ENCODE measurements at regions not wholly inside any gene's neighbourhood (a gene's known extent, or its start where the extent isn't known, plus 50 kb on each side); places are given as distances from the start of the nearest gene placed in this dataset.

DNA sequence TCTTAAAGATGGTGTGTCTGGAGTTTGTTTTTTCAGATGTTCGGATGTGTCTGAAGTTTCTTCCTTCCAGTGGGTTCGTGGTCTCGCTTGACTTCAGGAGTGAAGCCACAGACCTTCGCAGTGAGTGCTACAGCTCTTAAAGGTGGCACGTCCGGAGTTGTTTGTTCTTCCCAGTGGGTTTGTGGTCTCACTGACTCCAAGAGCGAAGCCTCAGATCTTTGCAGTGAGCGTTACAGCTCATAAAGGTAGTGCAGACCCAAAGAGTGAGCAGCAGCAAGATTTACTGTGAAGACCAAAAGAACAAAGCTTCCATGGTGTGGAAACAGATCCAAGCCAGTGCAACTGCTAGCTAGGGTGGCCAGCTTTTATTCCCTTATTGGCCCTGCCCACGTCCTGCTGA, 1430.4 kb upstream of the B3GALT2 start:
- DNase-seq: no peak

DNA sequence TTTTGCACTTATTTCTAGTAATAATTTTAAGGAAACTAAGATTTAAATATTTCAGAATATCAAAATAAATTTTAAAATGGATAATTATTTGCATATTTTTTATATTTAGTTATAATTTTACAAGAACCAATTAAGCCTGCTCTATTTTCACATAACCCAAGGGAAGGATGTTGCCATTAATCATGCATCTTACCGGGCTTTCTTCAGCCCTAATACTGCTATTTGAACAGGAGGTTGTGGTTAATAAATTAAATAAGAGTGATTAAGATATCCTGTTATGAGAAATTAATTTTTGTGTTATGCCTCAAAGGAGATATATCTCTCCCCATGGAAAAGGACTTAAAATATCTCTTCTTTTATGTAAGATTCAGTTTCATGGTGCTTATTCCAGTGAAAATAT, 1415.8 kb upstream of the B3GALT2 start:
- DNase-seq: no peak

DNA sequence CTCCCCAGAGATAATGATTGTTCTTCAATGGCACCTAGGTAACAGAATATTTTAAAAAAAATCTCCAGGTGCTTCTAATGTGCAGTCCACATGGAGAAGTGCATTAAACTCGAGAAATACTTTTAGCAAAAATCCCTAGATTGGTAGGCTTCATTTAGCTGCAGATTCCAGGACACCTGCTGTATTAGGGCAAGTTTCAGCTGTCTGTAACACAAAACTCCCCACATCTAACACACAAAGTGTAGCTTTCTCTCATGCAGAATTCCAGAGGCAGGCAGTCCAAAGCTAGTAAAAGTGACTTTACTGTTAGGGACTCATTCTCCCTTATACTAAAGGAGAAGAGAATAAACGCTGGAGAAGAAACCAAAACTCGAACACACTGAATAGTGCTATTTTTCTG, 1414.3 kb upstream of the B3GALT2 start:
- no peak for DNase-seq

DNA sequence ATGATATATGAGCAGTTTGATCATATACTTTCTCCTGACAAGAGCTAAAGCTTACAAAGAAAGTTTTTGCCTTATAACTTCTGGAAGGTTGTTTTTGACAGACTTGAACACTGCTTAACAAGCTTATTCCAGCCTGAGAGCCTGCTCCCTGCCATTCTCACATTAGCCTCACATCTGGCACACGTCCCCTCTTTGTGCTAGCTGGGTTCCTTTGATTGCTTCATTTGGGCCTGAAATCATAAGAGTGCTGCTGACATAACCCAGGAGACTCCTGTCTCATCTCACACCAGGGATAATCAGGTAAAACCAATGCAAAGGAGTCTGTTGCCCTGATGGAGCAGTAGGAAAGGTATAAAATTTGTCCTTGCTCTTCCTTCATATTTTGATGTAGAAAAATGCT, 1411.7 kb upstream of the B3GALT2 start:
- no peak for DNase-seq

DNA sequence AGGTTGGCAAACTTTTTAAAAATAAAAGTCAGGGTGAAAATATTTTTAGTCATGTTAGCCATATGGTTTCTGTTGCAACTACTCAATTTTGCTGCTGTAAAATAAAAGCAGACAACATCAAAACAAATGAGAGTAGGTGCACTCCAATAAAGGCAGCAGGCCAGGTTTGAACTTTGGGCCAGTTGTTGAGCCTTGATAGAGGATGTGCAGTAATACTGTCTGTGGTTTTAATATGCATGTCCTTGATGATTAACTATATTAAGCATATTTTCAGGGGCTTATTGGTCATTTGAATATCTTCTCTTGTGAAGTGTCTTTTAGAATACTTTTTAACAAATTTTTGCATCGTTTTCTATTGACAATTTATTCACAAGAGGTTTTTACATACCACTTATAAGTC, 1399.9 kb upstream of the B3GALT2 start:
- no peak for DNase-seq

DNA sequence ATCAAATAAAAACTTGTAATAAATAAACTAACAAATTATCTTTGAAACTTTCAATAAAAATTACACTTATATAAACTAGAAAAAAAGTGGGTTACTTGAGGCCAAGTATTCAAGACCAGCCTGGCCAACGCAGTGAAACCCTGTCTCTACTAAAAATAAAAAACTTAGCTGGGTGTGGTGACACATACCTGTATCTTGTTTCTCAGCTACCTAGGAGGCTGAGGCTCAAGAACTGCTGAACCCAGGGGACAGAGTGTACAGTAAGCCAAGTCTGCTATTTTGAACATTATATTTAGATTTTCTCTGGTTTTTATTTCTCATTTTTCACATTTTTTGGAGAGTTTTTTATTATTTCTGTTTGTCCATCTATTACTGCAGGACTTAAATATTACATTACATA, 1397.6 kb upstream of the B3GALT2 start:
- no peak for DNase-seq

DNA sequence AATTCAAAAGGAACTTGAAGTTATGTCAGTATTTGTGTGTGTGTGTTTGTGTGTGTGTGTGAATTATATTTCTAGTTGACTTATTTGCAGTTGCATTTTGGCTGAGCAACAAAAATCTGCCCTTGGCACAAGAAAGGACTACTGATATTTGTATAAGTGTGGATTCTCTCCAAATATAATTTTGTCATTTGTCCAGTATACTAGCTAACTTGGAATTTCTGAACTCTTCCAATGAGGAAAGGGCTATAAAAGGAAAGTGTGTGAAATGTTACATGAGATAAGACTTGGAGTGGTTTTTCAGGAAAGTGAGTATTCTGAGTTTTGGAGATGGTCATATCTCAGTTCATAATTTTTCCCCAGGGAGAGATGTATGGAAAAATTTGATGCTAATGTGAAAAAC, 1384.1 kb upstream of the B3GALT2 start:
- DNase-seq: no peak

DNA sequence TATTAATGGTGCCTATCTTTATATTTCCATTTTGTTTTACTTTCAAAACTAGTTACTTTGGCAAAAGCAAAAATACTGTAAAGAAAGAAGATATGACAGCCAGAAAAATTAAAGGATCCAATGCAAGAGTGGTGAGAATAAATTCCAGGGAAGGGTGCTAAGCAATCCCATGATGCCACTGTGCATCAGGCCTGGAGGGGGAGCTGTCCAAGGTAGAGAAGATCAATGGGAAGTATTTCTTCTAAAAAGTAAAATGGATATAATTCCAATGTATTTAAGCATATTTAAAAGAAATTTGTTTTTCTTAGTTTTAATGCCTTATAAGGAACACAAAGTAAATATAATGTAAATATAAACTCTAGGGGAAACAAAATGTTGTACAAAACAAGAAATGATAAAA, 1382.2 kb upstream of the B3GALT2 start:
- DNase-seq: no peak

DNA sequence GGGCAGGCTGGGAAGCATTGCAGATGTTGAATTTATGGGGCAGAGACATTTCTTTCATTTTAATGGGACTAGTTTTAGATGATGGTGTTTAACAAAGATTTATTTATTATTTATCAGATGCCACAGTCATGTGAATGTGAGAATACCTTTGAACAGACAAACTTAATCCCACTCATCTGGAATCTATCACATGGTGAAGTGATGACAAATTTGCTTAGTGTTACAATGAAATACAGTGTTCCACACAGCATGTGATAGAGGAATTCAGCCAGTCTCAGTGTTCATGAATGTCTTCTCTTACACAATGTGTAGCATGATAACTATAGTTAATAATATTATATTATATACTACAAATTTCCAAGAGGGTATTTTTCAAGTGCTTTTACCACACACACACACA, 1361.7 kb upstream of the B3GALT2 start:
- DNase-seq: no peak

DNA sequence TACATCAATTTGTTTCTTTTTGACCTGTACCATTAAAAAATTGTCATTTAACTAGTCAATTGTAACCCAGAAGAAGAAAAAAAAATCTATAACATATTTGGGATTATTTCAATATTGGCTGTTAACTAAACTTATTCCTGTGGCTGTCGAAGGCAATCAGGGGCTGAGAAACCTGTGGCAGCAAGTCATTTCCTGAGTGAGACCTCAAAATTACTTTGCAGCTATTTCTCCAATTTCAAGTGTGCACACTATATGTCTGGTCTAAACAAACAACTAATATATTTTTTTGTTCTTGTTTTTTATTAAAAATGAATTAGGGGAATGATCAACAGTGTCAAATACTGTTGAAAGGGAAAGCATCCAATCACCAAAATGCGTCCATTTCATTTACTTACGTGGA, 1357.6 kb upstream of the B3GALT2 start:
- DNase-seq: no peak

DNA sequence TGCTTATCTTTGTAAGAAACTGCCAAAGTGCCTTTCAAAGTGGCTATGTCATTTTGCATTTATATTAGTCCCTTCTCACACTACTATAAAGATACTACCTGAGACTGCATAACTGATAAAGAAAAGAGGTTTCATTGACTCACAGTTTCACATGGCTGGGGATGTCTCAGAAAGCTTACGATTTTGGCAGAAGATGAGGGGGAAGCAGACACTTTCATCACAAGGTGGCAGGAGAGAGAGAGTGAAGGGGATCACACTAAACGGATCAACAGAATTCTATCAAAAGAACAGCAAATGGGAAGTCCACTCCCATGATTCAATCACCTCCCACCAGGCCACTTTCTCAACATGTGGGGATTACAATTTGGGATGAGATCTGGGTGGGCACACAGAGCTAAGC, 1352.0 kb upstream of the B3GALT2 start:
- no peak for DNase-seq

DNA sequence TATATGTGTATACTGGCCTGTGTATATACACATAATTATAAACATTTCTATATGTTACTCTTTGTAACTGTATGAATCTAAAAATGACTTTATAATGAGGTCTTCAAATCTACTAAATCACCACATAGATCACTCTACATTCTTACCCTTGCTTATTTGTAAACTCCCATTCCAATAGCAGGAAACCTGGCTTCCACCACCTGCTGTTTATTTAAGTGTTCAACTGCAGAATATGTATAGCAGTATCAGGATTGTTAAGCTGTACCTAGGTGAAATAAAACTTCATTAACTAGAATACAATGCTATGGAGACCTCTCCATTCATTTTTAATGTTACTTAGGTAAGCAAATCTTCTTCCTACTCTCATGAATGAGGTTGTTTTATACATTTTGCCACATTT, 1351.1 kb upstream of the B3GALT2 start:
- DNase-seq: no peak

DNA sequence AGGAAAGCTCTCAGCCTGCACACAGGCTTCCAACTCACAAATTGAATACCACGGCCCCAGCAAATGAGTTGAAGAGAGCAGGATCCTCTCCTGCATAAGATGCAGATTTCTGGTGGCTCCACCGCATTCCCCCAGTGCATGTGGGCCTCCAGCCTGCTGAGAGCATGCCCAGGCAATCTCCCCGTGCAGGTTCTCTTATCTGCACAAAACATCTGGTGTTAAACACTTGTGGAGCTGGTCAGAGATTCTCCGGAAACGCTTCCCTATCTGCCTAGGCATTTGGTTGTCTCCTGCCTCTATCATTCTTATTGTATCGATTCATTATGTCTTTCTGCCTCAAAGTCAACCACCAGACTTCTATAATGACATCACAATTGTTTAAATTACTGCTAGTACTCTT, 1349.0 kb upstream of the B3GALT2 start:
- no peak for DNase-seq

DNA sequence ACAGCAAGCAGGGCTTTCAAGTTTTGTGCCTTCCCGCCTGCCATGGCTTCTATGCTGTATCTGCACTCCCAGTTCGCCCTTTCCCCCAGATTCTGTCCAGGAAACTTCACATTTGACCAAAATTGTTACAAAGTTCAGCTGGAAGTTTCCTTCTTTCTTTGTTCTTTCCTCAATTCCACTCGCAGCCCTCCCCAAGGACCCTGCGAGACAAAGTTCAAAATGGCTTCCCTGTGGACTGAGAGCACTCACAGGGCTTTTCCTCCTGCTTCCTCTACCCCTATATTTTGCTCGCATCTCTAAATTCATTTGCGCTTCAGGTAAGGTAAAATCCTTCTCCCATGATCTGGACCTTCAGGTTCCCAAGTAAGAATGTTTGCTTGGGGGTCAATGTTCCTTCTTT, 1348.4 kb upstream of the B3GALT2 start:
- DNase-seq: no peak

DNA sequence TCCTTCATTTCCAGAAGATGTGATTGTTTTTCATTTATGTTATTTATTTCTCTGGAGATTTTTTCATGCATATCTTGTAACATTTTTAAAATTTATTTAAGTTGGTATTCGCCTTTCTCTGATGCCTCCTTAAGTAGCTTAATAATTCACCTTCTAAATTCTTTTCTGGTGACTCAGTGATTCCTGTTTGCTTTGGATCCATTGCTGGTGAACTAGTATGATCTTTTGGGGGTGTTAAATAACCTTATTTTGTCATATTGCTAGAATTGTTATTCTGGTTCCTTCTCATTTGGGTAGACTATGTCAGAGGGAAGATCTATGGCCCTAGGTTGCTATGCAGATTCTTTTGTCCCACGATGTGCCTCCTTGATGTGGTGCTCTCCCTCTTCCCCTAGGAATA, 1347.2 kb upstream of the B3GALT2 start:
- no peak for DNase-seq

DNA sequence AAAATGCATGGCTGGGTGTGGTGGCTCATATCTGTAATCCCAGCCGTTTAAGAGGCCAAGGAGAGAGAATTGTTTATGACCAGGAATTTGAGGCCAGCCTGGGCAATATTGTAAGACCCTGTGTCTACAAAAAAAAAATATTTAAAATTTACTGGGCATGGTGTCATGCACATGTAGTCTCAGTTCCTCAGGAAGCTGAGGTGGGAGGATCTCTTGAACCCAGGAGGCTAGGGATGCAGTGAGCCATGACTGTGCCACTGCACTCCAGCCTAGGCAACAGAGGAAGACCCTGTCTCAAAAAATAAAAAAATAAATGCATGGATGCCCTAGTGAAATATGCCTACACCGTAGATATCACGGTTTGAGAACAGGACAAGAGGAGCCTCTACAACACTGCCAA, 1331.2 kb upstream of the B3GALT2 start:
- no peak for DNase-seq

DNA sequence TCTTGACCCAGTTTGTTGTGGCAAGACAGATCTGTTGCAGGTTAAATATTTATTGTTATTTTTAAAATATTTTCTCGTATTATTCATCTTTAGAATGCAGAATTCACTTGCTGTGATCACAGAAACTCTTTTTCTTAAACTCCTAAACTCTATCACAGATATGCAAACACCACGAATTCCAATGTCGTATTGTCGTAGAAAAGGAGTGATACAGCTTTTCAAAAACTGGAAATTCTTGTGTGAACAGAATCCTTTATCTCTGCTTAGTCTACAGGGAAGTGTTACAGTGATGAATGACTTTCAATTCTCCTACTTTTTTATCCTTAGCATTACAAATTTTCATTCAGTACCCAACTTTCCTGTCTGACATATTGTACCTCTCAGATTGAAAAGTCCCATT, 1329.5 kb upstream of the B3GALT2 start:
- no peak for DNase-seq

DNA sequence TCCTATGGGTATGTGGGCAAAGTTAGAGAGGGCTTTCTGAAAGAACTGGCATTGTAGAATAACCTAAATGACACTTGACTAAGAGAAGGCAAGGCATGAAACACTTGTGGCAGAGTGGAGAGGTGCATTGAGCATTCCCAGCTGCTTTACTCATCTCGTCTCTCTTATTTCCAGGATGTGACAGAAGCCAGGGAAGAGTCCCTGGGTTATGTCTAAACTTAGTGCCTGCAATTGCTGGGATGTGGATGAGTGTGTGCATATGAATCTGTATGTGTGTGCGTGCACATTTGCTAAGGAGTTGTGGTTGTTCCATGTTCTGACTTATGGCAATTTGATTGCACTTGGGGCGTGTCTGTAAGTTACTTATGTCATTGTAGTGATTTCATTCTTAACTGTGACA, 1326.5 kb upstream of the B3GALT2 start:
- DNase-seq: no peak

DNA sequence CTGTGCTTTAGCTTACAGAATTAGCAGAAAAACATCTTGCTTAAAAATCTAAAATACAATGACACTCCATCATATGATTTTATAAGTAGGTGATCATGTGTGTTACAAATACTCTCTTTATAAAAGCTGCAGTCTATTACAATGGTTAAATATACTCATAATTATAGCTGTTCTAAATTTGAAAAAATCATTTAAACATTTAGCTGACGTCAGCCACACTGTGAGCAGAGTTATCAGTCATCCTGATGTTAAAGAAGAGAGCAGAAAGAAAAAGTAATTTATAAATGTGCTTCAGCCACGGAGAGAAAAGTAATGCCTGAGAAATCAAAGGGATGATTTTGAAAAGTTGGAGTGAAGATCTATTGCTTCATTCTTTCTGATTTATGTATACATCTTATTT, 1325.9 kb upstream of the B3GALT2 start:
- no peak for DNase-seq

DNA sequence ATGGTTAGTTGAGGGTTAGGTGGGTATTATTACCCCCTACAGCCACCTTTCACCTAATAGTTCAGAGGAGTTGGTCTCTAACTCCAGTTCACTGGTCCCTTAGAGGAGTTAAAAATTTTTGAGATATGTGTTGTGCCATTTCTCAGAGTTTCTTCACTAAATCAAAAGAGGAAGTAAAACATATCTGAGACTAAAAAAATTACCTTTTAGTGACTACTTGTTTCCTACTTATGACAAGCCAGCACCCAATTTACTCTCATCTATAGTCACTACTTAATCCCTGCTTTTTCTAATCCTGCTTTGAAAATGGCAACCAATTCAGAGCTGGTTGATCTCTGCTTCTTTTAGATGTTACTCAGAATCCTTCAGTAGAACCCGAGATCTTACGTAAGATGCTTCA, 1316.8 kb upstream of the B3GALT2 start:
- DNase-seq: no peak

DNA sequence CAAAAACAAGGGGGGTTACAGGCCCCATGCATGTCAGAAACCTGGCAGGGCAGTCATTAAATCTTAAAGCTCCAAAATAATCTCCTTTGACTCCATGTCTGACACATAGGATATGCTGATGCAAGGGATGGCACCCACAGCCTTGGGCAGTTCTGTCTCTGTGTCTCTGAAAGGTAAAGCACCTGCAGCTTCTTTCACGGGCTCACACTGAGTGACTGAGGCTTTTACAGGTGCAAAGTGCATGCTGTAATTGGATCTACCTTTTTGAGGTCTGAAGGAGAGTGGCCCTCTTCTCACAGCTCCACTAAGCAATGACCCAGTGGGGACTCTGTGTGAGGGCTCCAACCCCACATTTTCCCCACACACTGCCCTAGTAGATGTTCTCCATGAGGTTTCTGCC, 1309.0 kb upstream of the B3GALT2 start:
- no peak for DNase-seq

DNA sequence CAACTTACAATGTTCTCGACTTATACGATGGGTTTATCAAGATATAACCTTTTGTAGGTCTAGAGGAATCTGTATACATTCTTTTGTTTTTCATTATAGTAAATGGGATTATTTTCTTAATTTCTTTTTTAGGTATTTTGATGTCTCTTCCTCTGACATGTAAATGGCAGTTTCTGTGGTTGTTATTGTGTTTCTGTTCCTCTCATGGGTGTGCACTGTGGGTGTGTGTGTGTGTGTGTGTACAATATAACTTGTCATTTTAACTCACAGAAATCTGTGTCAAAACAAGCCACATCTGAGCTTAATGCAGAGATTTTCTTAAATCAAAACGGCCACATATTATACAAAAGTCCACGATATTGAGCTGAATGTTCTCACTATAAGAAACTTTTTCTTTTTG, 1300.8 kb upstream of the B3GALT2 start:
- DNase-seq: no peak

DNA sequence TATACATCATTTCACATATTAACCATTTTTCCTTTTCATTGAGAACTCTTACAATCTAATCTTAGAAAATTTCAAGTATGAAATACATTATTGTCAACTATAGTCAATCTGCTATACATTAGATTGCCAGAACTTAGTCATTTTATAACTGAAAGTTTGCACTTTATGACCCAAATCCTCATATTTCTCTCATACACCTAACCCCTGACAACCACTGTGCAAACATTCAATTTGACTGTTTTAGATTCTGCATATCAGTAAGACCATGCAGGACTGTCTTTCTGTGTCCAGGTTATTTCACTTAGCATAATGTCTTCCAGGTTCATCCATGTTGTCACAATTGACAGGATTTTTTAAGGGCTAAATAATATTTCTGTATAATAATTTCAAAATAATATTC, 1299.0 kb upstream of the B3GALT2 start:
- no peak for DNase-seq

DNA sequence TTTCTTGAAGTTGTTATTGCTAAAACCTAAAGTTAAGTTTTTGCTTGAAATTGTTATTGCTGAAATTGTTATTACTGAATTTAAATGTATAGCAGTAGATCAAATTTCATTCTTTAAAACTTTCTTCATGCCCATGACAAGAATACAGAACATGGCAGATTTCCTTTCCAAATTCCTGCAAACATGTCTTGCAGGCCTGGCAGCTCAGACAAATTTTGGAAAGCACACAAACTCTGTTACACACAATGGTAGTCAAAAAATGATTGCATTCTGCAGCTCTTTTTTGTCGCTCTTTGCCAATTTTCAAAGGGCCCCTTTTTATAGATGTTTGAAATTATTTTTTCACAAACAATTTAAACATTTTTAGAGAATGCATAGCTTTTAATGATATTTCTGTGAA, 1292.3 kb upstream of the B3GALT2 start:
- DNase-seq: no peak

DNA sequence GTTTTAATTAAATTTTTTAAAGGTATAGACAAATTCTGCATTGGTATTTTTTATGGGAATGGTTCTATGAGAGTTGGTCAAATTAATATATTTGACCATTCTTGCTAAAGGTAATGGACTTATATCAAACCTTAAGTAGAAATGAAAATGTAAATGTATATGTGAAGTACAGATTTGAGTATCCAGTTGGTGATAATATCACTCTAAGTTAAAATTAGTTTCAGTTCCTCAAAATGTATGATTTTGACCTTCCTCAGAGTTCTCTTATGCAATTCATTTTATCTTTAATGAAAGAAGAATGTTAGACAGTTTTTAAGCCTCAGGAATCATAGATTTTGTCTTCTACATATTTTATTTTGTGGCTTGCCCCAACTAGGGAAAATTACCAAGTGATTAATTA, 1291.5 kb upstream of the B3GALT2 start:
- no peak for DNase-seq

DNA sequence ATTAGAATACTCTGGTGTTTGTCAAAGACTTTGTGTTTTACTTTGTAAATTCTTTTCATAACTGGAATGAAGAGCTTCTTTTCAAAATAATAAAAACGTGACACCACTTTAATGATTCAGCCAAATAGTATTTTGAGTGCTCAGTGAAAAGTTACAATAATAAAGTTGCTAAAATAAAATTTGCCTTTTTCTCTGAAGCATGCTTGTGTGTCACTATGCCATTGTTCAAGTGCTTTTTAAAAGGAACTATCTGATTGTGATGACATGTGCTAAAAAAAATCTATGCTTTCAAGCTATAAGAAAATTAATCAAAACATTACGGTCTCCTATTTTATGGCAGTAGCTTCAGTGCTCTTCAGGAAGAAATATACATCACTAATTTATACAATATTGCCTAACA, 1290.5 kb upstream of the B3GALT2 start:
- DNase-seq: no peak

DNA sequence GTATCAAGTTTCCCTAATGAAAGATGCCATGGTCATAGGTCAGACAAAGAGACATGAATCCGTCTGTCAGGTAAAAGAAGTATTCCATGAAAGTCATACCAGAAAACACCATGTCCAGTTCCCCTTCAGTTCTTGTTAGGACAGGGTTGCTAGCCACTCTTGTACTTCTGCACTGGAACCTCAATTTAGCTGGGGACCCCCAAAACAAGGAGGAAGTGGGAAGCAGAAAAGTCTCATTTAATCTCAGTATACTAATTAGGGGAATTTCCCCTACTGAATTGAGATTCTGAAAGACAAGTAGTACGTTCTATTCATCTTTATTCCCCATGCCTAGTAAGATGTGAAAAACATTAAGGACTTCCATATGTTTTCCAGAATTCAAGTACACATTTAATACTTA, 1289.9 kb upstream of the B3GALT2 start:
- no peak for DNase-seq

All from femur (tissue), 1 donor.